Natural killer cell treated with Interleukin-12 subunit alpha and Interleukin-12 subunit beta and Interleukin-15 and Interleukin-18, amount 100 ng/mL, for 72 hours (primary cell): ENCODE measurements at regions not wholly inside any gene's neighbourhood (a gene's known extent, or its start where the extent isn't known, plus 50 kb on each side); places are given as distances from the start of the nearest gene placed in this dataset.

Experiments used
- ATAC-seq, 2 donors: fragments of 150-1000 bp; cut with Tn5 transposase in 1 of 2; sonication (Bioruptor Pico), chemical (Tn5 transposase) in 1 of 2; 2 replicates each; pipeline ENCODE4 v1.10.0; 2021
- DNase-seq: peaks from one replicate; pipeline ENCODE4 v3.0.0; 2022; ENCODE audit warnings: low spot score
- H3K27ac Mint-ChIP-seq, 2 donors: 1 replicate in 1 of 2; 2 replicates in 1 of 2; pipeline ENCODE4 v1.8.0; 2022; ENCODE audit warnings: mixed read lengths in 2 of 2, mild to moderate bottlenecking in 1 of 2, moderate library complexity in 1 of 2
- H3K27me3 Mint-ChIP-seq, 2 donors: 1 replicate in 1 of 2; 2 replicates in 1 of 2; pipeline ENCODE4 v1.8.0; 2022; ENCODE audit warnings: mixed read lengths in 2 of 2
- H3K36me3 Mint-ChIP-seq: one replicate; pipeline ENCODE4 v1.8.0; 2022; ENCODE audit warnings: mixed read lengths
- H3K4me1 Mint-ChIP-seq, 2 donors: 1 replicate in 1 of 2; 2 replicates in 1 of 2; pipeline ENCODE4 v1.8.0; 2022; ENCODE audit warnings: low read depth in 2 of 2, mixed read lengths in 2 of 2, mild to moderate bottlenecking in 1 of 2
- H3K4me3 Mint-ChIP-seq: one replicate; pipeline ENCODE4 v1.8.0; 2022; ENCODE audit warnings: mixed read lengths
- H3K9me3 Mint-ChIP-seq: 2 replicates; pipeline ENCODE4 v1.8.0; 2022; ENCODE audit warnings: mixed read lengths

GRCh38 chr2:47676261-47676926 is 105.6 kb upstream of the KCNK12 start:
- Mint-ChIP-seq H3K9me3 (no peaks in the 10 kb centered on the region), H3K27me3 (peaks cover 8 to 15% of the 10 kb centered on the region in 2 donors), H3K36me3 (no peaks in the 10 kb centered on the region), H3K27ac (no peak overlapping the region), H3K4me1 (no peaks in the 10 kb centered on the region), H3K4me3 (no peak overlapping the region)
- DNase-seq: no peak
- no peak for ATAC-seq

DNA sequence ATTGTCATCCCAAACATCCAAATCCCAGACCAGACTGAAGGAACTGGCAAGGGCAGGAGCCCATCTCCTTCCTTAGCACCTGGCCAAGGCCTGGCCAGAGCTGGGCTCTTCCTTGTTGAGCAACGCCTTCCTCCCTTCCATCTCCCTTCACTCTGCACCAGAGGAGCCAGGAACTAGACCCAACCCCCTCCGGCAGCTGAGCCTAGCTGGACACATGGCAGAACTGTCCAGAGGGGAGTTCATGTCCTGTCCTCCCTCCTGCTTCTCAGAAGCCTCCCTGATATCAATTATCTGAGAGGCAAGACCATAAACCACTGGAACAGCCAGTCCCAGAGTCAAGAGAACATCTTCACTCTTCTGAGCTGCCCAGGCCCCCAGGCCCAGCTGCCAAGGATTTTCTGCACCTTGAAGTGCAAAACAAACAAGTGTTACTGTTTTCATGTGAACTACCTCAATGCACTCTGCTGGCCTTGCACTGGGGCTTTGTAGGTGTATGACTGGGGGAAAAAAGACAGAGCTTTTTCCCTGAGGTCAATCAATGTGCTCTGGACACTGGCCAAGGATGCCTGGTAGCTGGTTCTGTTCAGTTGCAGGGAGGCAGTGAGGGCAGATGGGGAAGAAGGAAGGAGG is 104.5 kb upstream of the KCNK12 start:
- DNase-seq: no peak
- Mint-ChIP-seq H3K4me1 (no peaks in the 10 kb centered on the region), H3K27me3 (peaks cover 8 to 15% of the 10 kb centered on the region in 2 donors), H3K36me3 (no peaks in the 10 kb centered on the region), H3K27ac (no peak overlapping the region), H3K4me3 (no peak overlapping the region), H3K9me3 (no peaks in the 10 kb centered on the region)
- ATAC-seq: peak; percentile 20 to 32

- no peaks in the 10 kb centered on the region for H3K9me3 Mint-ChIP-seq
- H3K27ac Mint-ChIP-seq: no peak overlapping the region
- no peaks in the 10 kb centered on the region for H3K36me3 Mint-ChIP-seq
- H3K4me3 Mint-ChIP-seq: no peak overlapping the region
- H3K27me3 Mint-ChIP-seq: peaks cover 0 to 7% of the 10 kb centered on the region in 2 donors
- H3K4me1 Mint-ChIP-seq: no peaks in the 10 kb centered on the region
- ATAC-seq: no peak
- DNase-seq: no peak
These were observed 95.5 kb upstream of the KCNK12 start for GRCh38 chr2:47666332-47666731.

DNA sequence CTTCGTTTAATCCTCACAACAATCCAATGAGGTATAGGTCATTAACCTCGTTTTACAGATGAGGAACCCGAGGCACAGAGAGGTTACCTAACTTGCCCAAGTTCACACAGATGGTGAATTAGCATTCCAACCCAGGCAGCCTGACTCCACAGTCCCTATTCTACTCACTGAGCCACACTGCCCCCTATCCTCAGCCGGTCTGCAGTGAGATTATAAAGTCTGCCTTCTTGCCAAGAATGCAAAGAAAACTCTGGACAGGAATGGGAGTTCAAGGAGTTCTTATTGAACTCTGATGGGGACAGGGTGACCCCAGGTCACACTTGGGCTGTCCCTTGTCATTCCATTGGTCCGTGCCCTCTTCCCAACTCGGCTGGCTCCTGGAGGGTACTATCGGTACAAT is 94.0 kb upstream of the KCNK12 start:
- no peaks in the 10 kb centered on the region for H3K9me3 Mint-ChIP-seq
- peaks cover 0 to 7% of the 10 kb centered on the region in 2 donors for H3K27me3 Mint-ChIP-seq
- DNase-seq (no peak), ATAC-seq (peak in 1 of 2 donors; percentile 45)
- H3K36me3 Mint-ChIP-seq: no peaks in the 10 kb centered on the region
- no peak overlapping the region for H3K4me3 Mint-ChIP-seq
- H3K4me1 Mint-ChIP-seq: no peaks in the 10 kb centered on the region
- H3K27ac Mint-ChIP-seq: no peak overlapping the region

DNA sequence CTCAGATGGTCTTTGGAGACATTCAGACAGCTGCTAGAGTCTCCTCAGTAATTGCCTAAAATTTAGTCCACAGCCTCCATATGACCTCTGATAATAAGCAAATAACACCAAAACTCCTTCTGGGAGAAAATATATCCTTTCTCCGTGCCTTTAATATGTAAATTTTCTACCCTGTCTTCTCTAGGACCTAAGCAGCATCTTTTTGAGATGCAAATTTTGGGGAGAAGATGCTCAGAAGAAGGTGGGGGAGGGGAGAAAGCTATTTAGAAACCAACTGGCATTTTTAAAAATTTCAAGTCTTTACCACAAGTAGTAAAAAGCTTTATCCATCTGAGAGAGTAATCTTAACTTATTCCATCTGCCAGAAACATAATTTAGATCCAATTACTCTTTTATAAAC is 91.8 kb upstream of the KCNK12 start:
- ATAC-seq: no peak
- Mint-ChIP-seq H3K27ac (no peak overlapping the region), H3K36me3 (no peaks in the 10 kb centered on the region)

DNA sequence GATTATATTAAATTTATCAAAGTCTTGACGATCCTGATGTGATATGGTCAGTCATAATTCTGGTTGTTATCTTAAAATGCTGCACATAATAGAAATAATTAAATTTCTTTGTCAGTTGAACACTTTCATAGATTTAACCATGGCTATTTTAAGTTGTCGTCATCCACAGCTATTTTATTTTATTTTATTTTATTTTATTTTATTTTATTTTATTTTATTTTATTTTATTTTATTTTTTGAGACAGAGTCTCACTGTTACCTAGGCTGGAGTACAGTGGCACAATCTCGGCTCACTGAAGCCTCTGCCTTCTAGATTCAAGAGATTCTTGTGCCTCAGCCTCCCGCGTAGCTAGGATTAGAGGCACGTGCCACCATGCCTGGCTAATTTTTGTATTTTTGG is 90.5 kb upstream of the KCNK12 start:
- Mint-ChIP-seq H3K4me3 (no peak overlapping the region), H3K4me1 (no peaks in the 10 kb centered on the region), H3K27me3 (peaks cover 0 to 2% of the 10 kb centered on the region in 2 donors), H3K9me3 (no peaks in the 10 kb centered on the region), H3K27ac (no peak overlapping the region), H3K36me3 (no peaks in the 10 kb centered on the region)
- ATAC-seq (no peak), DNase-seq (no peak)

More for the DNA sequence above, 91.8 kb upstream of the KCNK12 start:
- H3K4me1 Mint-ChIP-seq: no peaks in the 10 kb centered on the region
- DNase-seq: no peak
- H3K4me3 Mint-ChIP-seq: no peak overlapping the region
- no peaks in the 10 kb centered on the region for H3K9me3 Mint-ChIP-seq
- H3K27me3 Mint-ChIP-seq: peaks cover 0 to 10% of the 10 kb centered on the region in 2 donors

DNA sequence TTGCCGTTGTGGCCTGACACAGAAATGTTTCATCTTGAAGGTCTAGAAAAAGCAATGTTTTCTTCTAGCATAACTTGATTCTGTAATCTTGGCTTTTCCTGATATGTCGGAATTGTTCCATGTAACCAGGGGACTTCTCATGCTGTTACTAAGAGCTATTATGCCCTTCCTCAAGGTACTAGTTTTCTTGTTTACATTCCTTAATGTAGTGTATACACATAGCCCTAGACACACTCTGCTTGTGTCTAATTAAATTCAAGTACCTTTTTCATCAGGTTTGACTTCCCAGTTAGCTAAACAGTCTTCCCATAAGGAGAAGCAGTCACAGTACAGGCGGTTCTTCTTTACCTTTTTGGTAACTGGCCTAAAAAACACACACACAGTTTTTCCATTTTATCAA is 89.4 kb upstream of the KCNK12 start:
- Mint-ChIP-seq H3K4me3 (no peak overlapping the region), H3K36me3 (no peaks in the 10 kb centered on the region), H3K4me1 (no peaks in the 10 kb centered on the region), H3K9me3 (no peaks in the 10 kb centered on the region), H3K27ac (no peak overlapping the region), H3K27me3 (peaks cover 0 to 2% of the 10 kb centered on the region in 2 donors)
- DNase-seq: no peak
- ATAC-seq: no peak

DNA sequence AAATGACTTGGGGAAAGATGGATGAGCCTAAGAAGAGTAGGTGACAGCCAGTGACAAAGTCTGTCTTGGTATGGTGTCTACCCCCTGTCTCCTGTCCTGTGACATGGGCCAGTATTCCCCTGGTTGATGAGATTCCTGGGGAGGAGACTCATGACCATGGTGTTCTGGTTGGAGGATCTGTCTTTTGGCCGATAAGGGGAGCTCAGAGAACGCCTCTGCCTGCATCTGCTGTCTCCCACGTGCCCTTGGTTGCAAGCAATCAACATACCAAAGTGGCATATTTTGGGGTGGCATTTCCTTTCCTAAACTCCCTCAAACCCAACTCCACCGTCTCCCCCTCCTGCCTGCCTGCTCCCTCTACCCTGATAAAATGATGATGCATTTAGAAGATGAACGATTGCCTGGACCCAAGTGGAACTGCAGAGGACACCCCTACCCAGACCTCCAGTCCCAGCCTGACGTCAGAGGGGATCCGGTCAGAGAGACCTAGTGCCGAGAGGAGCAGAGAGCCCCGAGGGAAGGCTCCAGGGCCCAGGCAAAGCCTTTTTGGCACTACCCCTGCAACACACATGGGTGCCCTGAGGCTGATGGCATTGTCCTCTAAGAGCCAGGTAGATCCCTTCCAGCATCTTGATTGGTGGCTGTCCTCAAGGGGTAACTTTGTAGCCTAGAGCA is 88.0 kb upstream of the KCNK12 start:
- Mint-ChIP-seq H3K4me1 (no peaks in the 10 kb centered on the region), H3K36me3 (no peaks in the 10 kb centered on the region), H3K27me3 (peaks cover 0 to 2% of the 10 kb centered on the region in 2 donors), H3K27ac (no peak overlapping the region), H3K9me3 (no peaks in the 10 kb centered on the region), H3K4me3 (no peak overlapping the region)
- no peak for DNase-seq
- peak; percentile 8 to 17 for ATAC-seq

DNA sequence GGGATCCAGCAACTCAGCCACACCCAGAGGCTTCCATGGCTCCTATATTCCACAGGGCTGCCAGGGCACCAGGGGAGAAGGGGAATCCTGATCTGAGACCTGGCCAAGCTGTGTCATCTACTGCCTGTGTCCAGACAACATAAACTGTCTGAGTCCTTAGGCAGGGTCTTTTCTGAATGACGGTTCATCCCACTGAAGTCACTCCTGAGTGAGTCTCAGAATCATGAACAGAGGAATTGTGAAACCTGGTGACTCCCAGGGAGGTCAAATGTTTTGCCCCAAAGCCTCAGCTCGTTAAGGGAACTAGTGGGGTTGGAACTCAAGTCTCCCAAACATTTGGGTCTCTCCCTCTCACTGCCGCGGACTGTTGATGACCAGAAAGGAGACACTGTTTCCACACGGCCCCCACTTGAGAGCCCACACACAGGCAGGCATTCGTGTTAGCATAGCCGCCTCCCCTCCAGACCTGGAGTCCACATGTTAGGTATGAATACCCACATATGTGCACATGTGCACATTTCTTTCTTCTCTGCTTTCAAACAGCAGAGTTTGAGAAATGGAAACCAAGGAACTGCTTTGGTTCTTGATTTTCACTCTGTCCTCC is 87.2 kb upstream of the KCNK12 start:
- no peaks in the 10 kb centered on the region for H3K9me3 Mint-ChIP-seq
- DNase-seq (no peak), ATAC-seq (peak in 1 of 2 donors; percentile 11)
- no peaks in the 10 kb centered on the region for H3K36me3 Mint-ChIP-seq
- no peak overlapping the region for H3K4me3 Mint-ChIP-seq
- H3K27me3 Mint-ChIP-seq: peaks cover 0 to 2% of the 10 kb centered on the region in 2 donors
- no peaks in the 10 kb centered on the region for H3K4me1 Mint-ChIP-seq
- H3K27ac Mint-ChIP-seq: no peak overlapping the region

DNA sequence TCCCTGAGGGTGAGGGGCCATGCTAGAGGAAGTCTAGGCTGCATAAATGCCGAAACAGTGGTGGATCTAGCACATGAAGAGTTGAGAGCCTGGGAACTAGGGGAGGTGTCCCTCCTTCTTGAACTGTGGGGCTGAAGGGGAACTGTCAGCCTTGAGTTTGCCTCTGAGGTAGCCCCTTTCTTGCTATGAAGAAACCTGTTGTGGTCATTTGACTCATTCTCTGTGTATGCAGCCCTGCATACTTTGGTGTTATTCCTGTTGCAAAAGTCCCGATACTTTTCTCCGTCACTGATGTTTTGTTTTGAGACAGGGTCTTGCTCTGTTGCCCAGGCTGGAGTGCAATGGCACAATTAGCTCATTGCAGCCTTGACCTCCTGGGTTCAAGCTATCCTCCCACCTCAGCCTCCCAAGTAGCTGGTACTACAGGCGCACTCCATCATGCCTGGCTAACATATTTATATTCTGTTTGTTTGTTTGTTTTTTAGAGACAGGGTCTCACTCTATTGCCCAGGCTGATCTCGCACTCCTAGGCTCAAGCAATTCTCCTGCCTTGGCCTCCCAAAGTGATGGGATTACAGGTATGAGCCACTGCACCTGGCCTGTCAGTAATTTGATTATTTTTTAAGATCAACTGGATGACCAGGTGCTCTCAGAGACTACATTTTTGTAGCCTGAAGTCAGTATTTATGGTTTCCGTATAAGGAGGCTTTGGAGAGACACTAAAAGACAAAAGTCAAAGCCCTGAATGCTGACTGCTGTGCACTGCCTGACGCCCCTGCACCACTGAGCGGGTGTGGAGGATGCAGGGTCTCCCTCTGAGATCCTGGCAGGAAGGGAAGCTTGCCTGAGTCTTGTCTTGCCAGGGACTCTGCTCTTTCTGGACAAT is 86.2 kb upstream of the KCNK12 start:
- H3K9me3 Mint-ChIP-seq: no peaks in the 10 kb centered on the region
- no peak for DNase-seq
- H3K27ac Mint-ChIP-seq: no peak overlapping the region
- peaks cover 0 to 2% of the 10 kb centered on the region in 2 donors for H3K27me3 Mint-ChIP-seq
- ATAC-seq: peak in 1 of 2 donors; percentile 4
- no peaks in the 10 kb centered on the region for H3K4me1 Mint-ChIP-seq
- H3K4me3 Mint-ChIP-seq: no peak overlapping the region
- no peaks in the 10 kb centered on the region for H3K36me3 Mint-ChIP-seq

DNA sequence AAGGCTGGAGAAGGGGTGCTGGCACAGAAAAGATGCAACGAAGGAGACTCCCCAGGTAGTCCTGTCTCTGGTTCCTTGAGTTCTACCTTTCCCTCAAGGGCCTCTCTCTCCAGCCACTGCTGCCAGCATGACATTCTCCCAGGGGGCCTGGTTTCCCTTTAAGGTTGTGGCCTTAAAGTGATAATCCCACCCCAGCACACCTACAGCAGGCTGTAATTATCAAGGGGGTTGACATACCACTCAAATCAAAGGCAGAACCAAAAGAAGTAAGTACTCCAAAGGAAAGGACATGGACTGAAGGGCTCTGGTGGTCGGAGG is 84.7 kb upstream of the KCNK12 start:
- Mint-ChIP-seq H3K27ac (no peak overlapping the region), H3K9me3 (no peaks in the 10 kb centered on the region), H3K4me1 (no peaks in the 10 kb centered on the region), H3K4me3 (no peak overlapping the region), H3K36me3 (no peaks in the 10 kb centered on the region), H3K27me3 (peaks cover 0 to 2% of the 10 kb centered on the region in 2 donors)
- DNase-seq (no peak), ATAC-seq (no peak)

GRCh38 chr2:47654790-47655562 is 84.2 kb upstream of the KCNK12 start:
- Mint-ChIP-seq H3K9me3 (no peaks in the 10 kb centered on the region), H3K27ac (no peak overlapping the region), H3K4me1 (no peaks in the 10 kb centered on the region), H3K4me3 (no peak overlapping the region), H3K36me3 (no peaks in the 10 kb centered on the region), H3K27me3 (peaks cover 0 to 2% of the 10 kb centered on the region in 2 donors)
- no peak for DNase-seq
- ATAC-seq: no peak
